AG09319 (cell line): ENCODE measurements at regions not wholly inside any gene's neighbourhood (a gene's known extent, or its start where the extent isn't known, plus 50 kb on each side); places are given as distances from the start of the nearest gene placed in this dataset.

Source experiments
- DNase-seq: peaks from one replicate; pipeline ENCODE4 v3.0.0-alpha.2; 2010; ENCODE audit warnings: low read depth; ENCODE audit errors: extremely low read depth
- CTCF ChIP-seq: IDR thresholded peaks from 2 replicates; pipeline ENCODE4 v1.5.1; 2011; ENCODE audit warnings: low read depth, mild to moderate bottlenecking, inconsistent platforms, low read length, moderate library complexity

- DNase-seq, result no peak
- TF ChIP-seq CTCF, result no peak
Observed at GRCh38 chrX:580030-580429, 50.6 kb upstream of the SHOX start.
